CD4-positive, CD25-positive, alpha-beta regulatory T cell (primary cell): ENCODE measurements at regions not wholly inside any gene's neighbourhood (a gene's known extent, or its start where the extent isn't known, plus 50 kb on each side); places are given as distances from the start of the nearest gene placed in this dataset.

ENCODE experiments used
- ATAC-seq, 2 donors: fragments of 150-1000 bp; cut with Tn5 transposase; one replicate each; pipeline ENCODE4 v1.10.0; 2021; ENCODE audit warnings: low read depth in 2 of 2, moderate number of reproducible peaks in 2 of 2, moderate library complexity in 1 of 2
- DNase-seq, 3 donors: peaks; one replicate each; pipeline versions ENCODE4 v3.0.0 to v3.0.0-alpha.2; 2012 to 2022; ENCODE audit warnings: mixed read lengths in 1 of 3
- H3K27ac ChIP-seq: one replicate; pipeline ENCODE4 v1.7.0; 2013; ENCODE audit warnings: mild to moderate bottlenecking, low read length; ENCODE audit not compliant: insufficient read depth, poor library complexity, severe bottlenecking
- H3K27me3 ChIP-seq: one replicate; pipeline ENCODE4 v1.7.0; 2013; ENCODE audit warnings: low read length; ENCODE audit not compliant: control insufficient read depth, insufficient read depth
- H3K36me3 ChIP-seq: one replicate; pipeline ENCODE4 v1.7.0; 2013; ENCODE audit warnings: mild to moderate bottlenecking, low read length, moderate library complexity; ENCODE audit not compliant: control insufficient read depth, insufficient read depth
- H3K4me1 ChIP-seq: 2 replicates; pipeline ENCODE4 v1.7.0; 2013; ENCODE audit warnings: mild to moderate bottlenecking, low read length; ENCODE audit not compliant: insufficient read depth, control insufficient read depth, poor library complexity, severe bottlenecking
- H3K4me3 ChIP-seq: one replicate; pipeline ENCODE4 v1.7.0; 2013; ENCODE audit warnings: low read depth, mild to moderate bottlenecking, low read length, moderate library complexity
- H3K9me3 ChIP-seq, 2 experiments: 1 replicate in 1 of 2; 2 replicates in 1 of 2; pipeline ENCODE4 v1.7.0; 2013; ENCODE audit warnings: low read length in 2 of 2, mild to moderate bottlenecking in 1 of 2, moderate library complexity in 1 of 2; ENCODE audit not compliant: control insufficient read depth in 2 of 2
- H3K27ac Mint-ChIP-seq, 3 donors: one replicate each; pipeline ENCODE4 v1.8.0; 2020 to 2022; ENCODE audit warnings: mild to moderate bottlenecking in 3 of 3, mixed read lengths in 3 of 3, moderate library complexity in 2 of 3
- H3K27me3 Mint-ChIP-seq: one replicate; pipeline ENCODE4 v1.8.0; 2022; ENCODE audit warnings: mild to moderate bottlenecking, mixed read lengths
- H3K36me3 Mint-ChIP-seq: one replicate; pipeline ENCODE4 v1.8.0; 2020; ENCODE audit warnings: mixed read lengths
- H3K4me1 Mint-ChIP-seq, 4 donors: one replicate each; pipeline ENCODE4 v1.8.0; 2020 to 2022; ENCODE audit warnings: mixed read lengths in 4 of 4, mild to moderate bottlenecking in 1 of 4
- H3K4me3 Mint-ChIP-seq, 4 donors: one replicate each; pipeline ENCODE4 v1.8.0; 2020 to 2022; ENCODE audit warnings: mild to moderate bottlenecking in 4 of 4, mixed read lengths in 4 of 4, moderate library complexity in 3 of 4
- H3K9me3 Mint-ChIP-seq, 7 donors: one replicate each; pipeline ENCODE4 v1.8.0; 2020 to 2022; ENCODE audit warnings: mixed read lengths in 7 of 7, mild to moderate bottlenecking in 3 of 7, moderate library complexity in 2 of 7

GRCh38 chr16:73177729-73178295 lies 129.9 kb upstream of the ZFHX3 start:
- Mint-ChIP-seq H3K27ac (no peak overlapping the region), H3K27me3 (peaks cover 4% of the 10 kb centered on the region), H3K36me3 (no peaks in the 10 kb centered on the region), H3K4me3 (no peak overlapping the region), H3K9me3 (peaks cover 0 to 5% (median 3%) of the 10 kb centered on the region in 7 donors), H3K4me1 (no peaks in the 10 kb centered on the region)
- no peak for DNase-seq
- no peaks in the 10 kb centered on the region for H3K9me3 ChIP-seq
- H3K36me3 ChIP-seq, result no peaks in the 10 kb centered on the region
- no peak for ATAC-seq
- H3K4me3 ChIP-seq, result no peak overlapping the region
- H3K27me3 ChIP-seq, result no peaks in the 10 kb centered on the region
- no peak overlapping the region for H3K27ac ChIP-seq
- H3K4me1 ChIP-seq, result no peaks in the 10 kb centered on the region

- Histone ChIP-seq H3K27me3 (no peaks in the 10 kb centered on the region), H3K36me3 (no peaks in the 10 kb centered on the region), H3K4me1 (no peaks in the 10 kb centered on the region), H3K4me3 (no peak overlapping the region), H3K9me3 (no peaks in the 10 kb centered on the region), H3K27ac (no peak overlapping the region)
- Mint-ChIP-seq H3K36me3 (no peaks in the 10 kb centered on the region), H3K4me1 (no peaks in the 10 kb centered on the region), H3K27ac (no peak overlapping the region), H3K4me3 (no peak overlapping the region), H3K27me3 (peaks cover 4% of the 10 kb centered on the region), H3K9me3 (peaks cover 0 to 5% (median 1%) of the 10 kb centered on the region in 7 donors)
- DNase-seq (no peak), ATAC-seq (no peak)
Observed at GRCh38 chr16:73176577-73177013, 128.7 kb upstream of the ZFHX3 start.

- Mint-ChIP-seq H3K4me1 (no peaks in the 10 kb centered on the region), H3K36me3 (no peaks in the 10 kb centered on the region)
- ATAC-seq, result no peak
Observed at GRCh38 chr16:73172973-73173709, 125.2 kb upstream of the ZFHX3 start.

GRCh38 chr16:73172241-73172972 lies 124.5 kb upstream of the ZFHX3 start:
- Mint-ChIP-seq H3K4me1 (peaks cover 0 to 4% (median 0%) of the 10 kb centered on the region in 4 donors), H3K36me3 (no peaks in the 10 kb centered on the region), H3K27ac (no peak overlapping the region), H3K4me3 (no peak overlapping the region), H3K9me3 (peaks cover 0 to 11% (median 0%) of the 10 kb centered on the region in 7 donors), H3K27me3 (no peaks in the 10 kb centered on the region)
- Histone ChIP-seq H3K9me3 (no peaks in the 10 kb centered on the region), H3K4me1 (no peaks in the 10 kb centered on the region), H3K4me3 (no peak overlapping the region), H3K27ac (no peak overlapping the region), H3K27me3 (no peaks in the 10 kb centered on the region), H3K36me3 (no peaks in the 10 kb centered on the region)
- ATAC-seq, result no peak
- no peak for DNase-seq

More at GRCh38 chr16:73172973-73173709, 125.2 kb upstream of the ZFHX3 start:
- Histone ChIP-seq H3K36me3 (no peaks in the 10 kb centered on the region), H3K27ac (no peak overlapping the region), H3K4me3 (no peak overlapping the region), H3K9me3 (no peaks in the 10 kb centered on the region), H3K4me1 (no peaks in the 10 kb centered on the region), H3K27me3 (no peaks in the 10 kb centered on the region)
- H3K9me3 Mint-ChIP-seq, result peaks cover 0 to 8% (median 0%) of the 10 kb centered on the region in 7 donors
- no peak overlapping the region for H3K27ac Mint-ChIP-seq
- DNase-seq, result no peak
- no peaks in the 10 kb centered on the region for H3K27me3 Mint-ChIP-seq
- no peak overlapping the region for H3K4me3 Mint-ChIP-seq

GRCh38 chr16:73171901-73172240 lies 123.9 kb upstream of the ZFHX3 start:
- Histone ChIP-seq H3K27ac (no peak overlapping the region), H3K4me1 (no peaks in the 10 kb centered on the region), H3K4me3 (no peak overlapping the region), H3K27me3 (no peaks in the 10 kb centered on the region), H3K36me3 (no peaks in the 10 kb centered on the region), H3K9me3 (no peaks in the 10 kb centered on the region)
- Mint-ChIP-seq H3K9me3 (peaks cover 0 to 11% (median 0%) of the 10 kb centered on the region in 7 donors), H3K4me3 (no peak overlapping the region), H3K36me3 (no peaks in the 10 kb centered on the region), H3K27me3 (no peaks in the 10 kb centered on the region), H3K4me1 (peaks cover 0 to 4% (median 0%) of the 10 kb centered on the region in 4 donors), H3K27ac (no peak overlapping the region)
- DNase-seq, result no peak
- no peak for ATAC-seq

- H3K27me3 ChIP-seq, result no peaks in the 10 kb centered on the region
- no peaks in the 10 kb centered on the region for H3K9me3 ChIP-seq
- H3K4me1 ChIP-seq, result no peaks in the 10 kb centered on the region
- Mint-ChIP-seq H3K4me1 (peaks cover 0 to 4% (median 1%) of the 10 kb centered on the region in 4 donors), H3K9me3 (peaks cover 0 to 11% (median 0%) of the 10 kb centered on the region in 7 donors), H3K27me3 (no peaks in the 10 kb centered on the region), H3K36me3 (no peaks in the 10 kb centered on the region), H3K4me3 (no peak overlapping the region), H3K27ac (no peak overlapping the region)
- H3K27ac ChIP-seq, result no peak overlapping the region
- DNase-seq (no peak), ATAC-seq (no peak)
- H3K36me3 ChIP-seq, result no peaks in the 10 kb centered on the region
- no peak overlapping the region for H3K4me3 ChIP-seq
Observed at GRCh38 chr16:73171380-73171779, 123.5 kb upstream of the ZFHX3 start.

GRCh38 chr16:73170612-73171038 lies 122.7 kb upstream of the ZFHX3 start:
- no peak overlapping the region for H3K4me3 ChIP-seq
- Mint-ChIP-seq H3K4me3 (no peak overlapping the region), H3K36me3 (no peaks in the 10 kb centered on the region), H3K27me3 (peaks cover 6% of the 10 kb centered on the region), H3K9me3 (peaks cover 0 to 9% (median 0%) of the 10 kb centered on the region in 7 donors), H3K27ac (no peak overlapping the region), H3K4me1 (peaks cover 0 to 5% (median 5%) of the 10 kb centered on the region in 4 donors)
- H3K9me3 ChIP-seq, result no peaks in the 10 kb centered on the region
- ATAC-seq (no peak), DNase-seq (no peak)
- H3K4me1 ChIP-seq, result no peaks in the 10 kb centered on the region
- H3K27ac ChIP-seq, result no peak overlapping the region
- no peaks in the 10 kb centered on the region for H3K27me3 ChIP-seq
- no peaks in the 10 kb centered on the region for H3K36me3 ChIP-seq
